ENCODE measurements at regions not wholly inside any gene's neighbourhood (a gene's known extent, or its start where the extent isn't known, plus 50 kb on each side); places are given as distances from the start of the nearest gene placed in this dataset.

DNA sequence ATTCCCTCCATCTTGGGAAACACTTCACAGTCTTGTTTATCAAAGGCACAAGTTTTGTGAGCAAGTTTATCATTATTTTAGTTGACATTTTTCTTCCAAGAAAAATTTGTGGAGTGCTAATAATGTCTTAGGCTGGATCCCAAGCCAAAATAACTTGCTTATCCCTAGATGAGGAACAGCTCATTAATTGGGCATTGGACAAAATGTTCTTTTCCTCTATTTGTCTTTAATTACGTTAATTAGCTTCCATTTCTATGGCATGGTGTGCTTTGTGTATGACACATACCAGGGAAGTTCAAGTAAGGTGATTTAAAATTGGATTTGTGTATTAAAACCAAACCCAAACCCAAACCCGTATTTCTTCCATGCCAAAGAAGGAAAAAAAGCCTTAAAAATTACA lies 379.5 kb downstream of the SH3GL2 start:
- ATAC-seq (ENCODE audit: low read depth) = no peak
- Histone ChIP-seq H3K27me3 (ENCODE audit: insufficient read depth, poor library complexity, severe bottlenecking) (no peaks in the 10 kb centered on the region), H3K4me3 (ENCODE audit: severe bottlenecking) (no peak overlapping the region), H3K27ac (ENCODE audit: poor library complexity, severe bottlenecking) (no peak overlapping the region), H3K36me3 (ENCODE audit: low read depth) (no peaks in the 10 kb centered on the region), H3K4me1 (ENCODE audit: insufficient read depth, poor library complexity, severe bottlenecking) (no peaks in the 10 kb centered on the region), H3K9me3 (ENCODE audit: severe bottlenecking) (no peaks in the 10 kb centered on the region)
- no peak for DNase-seq (ENCODE audit: low spot score)
- TF ChIP-seq, protein P1, sequence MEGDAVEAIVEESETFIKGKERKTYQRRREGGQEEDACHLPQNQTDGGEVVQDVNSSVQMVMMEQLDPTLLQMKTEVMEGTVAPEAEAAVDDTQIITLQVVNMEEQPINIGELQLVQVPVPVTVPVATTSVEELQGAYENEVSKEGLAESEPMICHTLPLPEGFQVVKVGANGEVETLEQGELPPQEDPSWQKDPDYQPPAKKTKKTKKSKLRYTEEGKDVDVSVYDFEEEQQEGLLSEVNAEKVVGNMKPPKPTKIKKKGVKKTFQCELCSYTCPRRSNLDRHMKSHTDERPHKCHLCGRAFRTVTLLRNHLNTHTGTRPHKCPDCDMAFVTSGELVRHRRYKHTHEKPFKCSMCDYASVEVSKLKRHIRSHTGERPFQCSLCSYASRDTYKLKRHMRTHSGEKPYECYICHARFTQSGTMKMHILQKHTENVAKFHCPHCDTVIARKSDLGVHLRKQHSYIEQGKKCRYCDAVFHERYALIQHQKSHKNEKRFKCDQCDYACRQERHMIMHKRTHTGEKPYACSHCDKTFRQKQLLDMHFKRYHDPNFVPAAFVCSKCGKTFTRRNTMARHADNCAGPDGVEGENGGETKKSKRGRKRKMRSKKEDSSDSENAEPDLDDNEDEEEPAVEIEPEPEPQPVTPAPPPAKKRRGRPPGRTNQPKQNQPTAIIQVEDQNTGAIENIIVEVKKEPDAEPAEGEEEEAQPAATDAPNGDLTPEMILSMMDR (IDR thresholded peaks at IDR 0.05; ENCODE audit: poor library complexity, severe bottlenecking) = no peak

DNA sequence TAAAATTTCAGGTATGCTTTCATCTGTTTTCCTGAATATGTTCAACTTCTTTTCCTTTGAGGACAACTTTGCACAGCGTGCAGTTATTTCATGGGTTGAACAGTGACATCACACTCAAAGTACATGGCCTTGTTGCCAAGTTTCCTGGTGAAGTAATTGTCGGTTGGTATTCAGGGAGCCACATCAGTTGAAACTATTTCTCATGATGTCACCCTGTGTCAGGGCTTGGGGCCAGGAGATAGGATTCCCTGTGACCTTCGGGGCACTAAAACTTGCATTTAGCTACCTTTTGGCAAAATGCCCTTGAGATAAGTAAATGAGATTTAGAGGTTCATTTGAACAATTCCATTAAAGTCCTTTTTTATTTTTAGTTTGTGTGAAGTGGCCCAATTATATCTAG lies 383.9 kb downstream of the SH3GL2 start:
- Histone ChIP-seq H3K27ac (ENCODE audit: poor library complexity, severe bottlenecking) (no peak overlapping the region), H3K9me3 (ENCODE audit: severe bottlenecking) (no peaks in the 10 kb centered on the region), H3K4me1 (ENCODE audit: insufficient read depth, poor library complexity, severe bottlenecking) (no peaks in the 10 kb centered on the region), H3K27me3 (ENCODE audit: insufficient read depth, poor library complexity, severe bottlenecking) (no peaks in the 10 kb centered on the region), H3K4me3 (ENCODE audit: severe bottlenecking) (no peak overlapping the region), H3K36me3 (ENCODE audit: low read depth) (no peaks in the 10 kb centered on the region)
- ATAC-seq (ENCODE audit: low read depth) (no peak), DNase-seq (ENCODE audit: low spot score) (no peak)
- TF ChIP-seq, protein P1 (IDR thresholded peaks at IDR 0.05; ENCODE audit: poor library complexity, severe bottlenecking) = no peak

DNA sequence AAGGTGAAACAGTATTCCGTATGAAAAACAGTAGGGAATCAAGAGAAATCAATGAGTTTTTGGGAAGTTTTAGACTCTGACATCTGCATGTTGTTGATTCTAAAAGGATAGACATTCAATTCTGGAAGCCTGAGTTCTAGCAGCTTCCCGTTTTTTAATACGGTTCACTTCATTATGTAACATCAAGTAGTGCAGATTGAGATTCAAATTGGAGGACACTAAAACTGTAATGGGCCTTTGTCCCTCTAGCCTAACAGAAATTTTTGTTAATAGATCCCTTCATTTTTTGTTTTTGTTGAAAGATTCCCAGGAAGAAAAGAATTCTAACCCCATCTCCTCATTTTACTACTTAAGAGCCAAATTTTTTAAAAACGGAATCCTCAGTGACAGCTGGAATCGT lies 384.6 kb downstream of the SH3GL2 start:
- H3K36me3 ChIP-seq (ENCODE audit: low read depth) = no peaks in the 10 kb centered on the region
- DNase-seq (ENCODE audit: low spot score) = no peak
- H3K27me3 ChIP-seq (ENCODE audit: insufficient read depth, poor library complexity, severe bottlenecking) = no peaks in the 10 kb centered on the region

DNA sequence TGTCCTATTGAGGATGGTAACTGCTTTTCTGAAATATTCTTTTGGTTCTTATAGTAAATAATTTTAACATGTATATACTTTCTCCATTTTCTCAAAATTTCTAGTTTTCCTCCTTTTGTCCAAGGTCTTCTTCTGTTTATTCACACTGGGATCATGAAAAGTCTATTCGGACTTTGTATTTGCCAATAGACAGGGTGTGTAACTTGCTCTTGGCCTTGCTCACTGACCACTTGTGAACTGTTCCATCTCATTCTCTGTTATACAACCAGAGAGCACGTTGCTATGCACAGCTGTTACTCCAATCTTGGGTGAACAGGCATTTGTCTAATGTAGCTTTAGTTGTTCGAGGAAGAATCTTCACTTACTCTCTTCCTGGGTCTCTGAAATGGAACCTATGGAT lies 388.9 kb downstream of the SH3GL2 start:
- no peaks in the 10 kb centered on the region for H3K36me3 ChIP-seq (ENCODE audit: low read depth)
- H3K4me3 ChIP-seq (ENCODE audit: severe bottlenecking) = no peak overlapping the region
- DNase-seq (ENCODE audit: low spot score) (no peak), ATAC-seq (ENCODE audit: low read depth) (no peak)
- no peaks in the 10 kb centered on the region for H3K9me3 ChIP-seq (ENCODE audit: severe bottlenecking)
- H3K27ac ChIP-seq (ENCODE audit: poor library complexity, severe bottlenecking) = no peak overlapping the region
- no peaks in the 10 kb centered on the region for H3K27me3 ChIP-seq (ENCODE audit: insufficient read depth, poor library complexity, severe bottlenecking)
- H3K4me1 ChIP-seq (ENCODE audit: insufficient read depth, poor library complexity, severe bottlenecking) = no peaks in the 10 kb centered on the region
- TF ChIP-seq, protein P1 (IDR thresholded peaks at IDR 0.05; ENCODE audit: poor library complexity, severe bottlenecking) = no peak

More for the DNA sequence above, 384.6 kb downstream of the SH3GL2 start:
- no peak overlapping the region for H3K27ac ChIP-seq (ENCODE audit: poor library complexity, severe bottlenecking)
- TF ChIP-seq, protein P1 (IDR thresholded peaks at IDR 0.05; ENCODE audit: poor library complexity, severe bottlenecking) = no peak
- no peak for ATAC-seq (ENCODE audit: low read depth)
- H3K9me3 ChIP-seq (ENCODE audit: severe bottlenecking) = no peaks in the 10 kb centered on the region
- no peak overlapping the region for H3K4me3 ChIP-seq (ENCODE audit: severe bottlenecking)
- no peaks in the 10 kb centered on the region for H3K4me1 ChIP-seq (ENCODE audit: insufficient read depth, poor library complexity, severe bottlenecking)

DNA sequence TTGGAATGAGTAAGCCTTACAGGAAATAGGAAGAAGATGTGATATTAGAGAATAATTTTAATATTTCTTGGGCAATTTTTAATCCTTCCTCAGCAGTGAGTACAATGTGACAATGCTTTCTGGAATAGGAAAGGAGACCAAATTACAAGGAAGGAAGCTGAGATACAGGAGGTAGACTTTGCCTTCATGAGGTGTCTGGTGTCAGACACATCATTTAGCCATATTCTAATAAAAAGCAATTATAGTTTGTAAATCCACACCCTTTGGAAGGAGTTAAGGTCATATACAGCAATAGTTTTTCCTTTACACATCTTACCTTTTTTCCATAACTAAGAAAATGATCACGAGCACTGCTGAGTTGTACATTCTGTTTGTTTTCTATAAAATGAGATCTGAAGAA lies 390.4 kb downstream of the SH3GL2 start:
- ATAC-seq (ENCODE audit: low read depth) (no peak), DNase-seq (ENCODE audit: low spot score) (no peak)
- Histone ChIP-seq H3K27me3 (ENCODE audit: insufficient read depth, poor library complexity, severe bottlenecking) (no peaks in the 10 kb centered on the region), H3K4me3 (ENCODE audit: severe bottlenecking) (no peak overlapping the region), H3K27ac (ENCODE audit: poor library complexity, severe bottlenecking) (no peak overlapping the region), H3K4me1 (ENCODE audit: insufficient read depth, poor library complexity, severe bottlenecking) (no peaks in the 10 kb centered on the region), H3K36me3 (ENCODE audit: low read depth) (no peaks in the 10 kb centered on the region), H3K9me3 (ENCODE audit: severe bottlenecking) (no peaks in the 10 kb centered on the region)
- TF ChIP-seq, protein P1 (IDR thresholded peaks at IDR 0.05; ENCODE audit: poor library complexity, severe bottlenecking) = no peak

Measured in RWPE2 (cell line).